ENCODE measurements at regions not wholly inside any gene's neighbourhood (a gene's known extent, or its start where the extent isn't known, plus 50 kb on each side); places are given as distances from the start of the nearest gene placed in this dataset.

DNA sequence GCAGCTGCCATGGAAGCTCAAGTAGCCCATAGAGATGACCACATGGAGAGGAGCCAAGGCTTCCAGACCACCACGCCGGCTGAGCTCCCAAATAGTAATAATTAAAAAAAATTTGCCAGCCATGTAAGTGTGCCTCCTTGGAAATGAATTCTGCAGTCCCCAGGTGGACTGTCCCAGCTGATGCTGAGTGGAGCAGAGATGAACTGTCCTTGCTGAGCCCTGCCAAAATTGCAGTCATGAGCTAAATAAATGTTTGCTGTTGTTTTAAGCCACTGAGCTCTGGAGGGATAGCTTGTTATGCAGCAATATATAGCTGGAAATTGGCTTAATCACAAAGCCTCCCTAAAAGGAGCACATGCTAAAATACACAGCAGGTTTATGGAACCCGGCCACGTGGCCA, 55.6 kb upstream of the SNRPB2 start:
- no peak overlapping the region for H3K4me3 ChIP-seq (ENCODE audit: low read length)
- no peak overlapping the region for H3K9ac ChIP-seq (ENCODE audit: extremely low read depth, low read length, poor library complexity, severe bottlenecking)
- peaks cover 6% of the 10 kb centered on the region for H3K9me3 Mint-ChIP-seq
- H3K27me3 Mint-ChIP-seq (ENCODE audit: insufficient read depth), result no peaks in the 10 kb centered on the region
- no peak overlapping the region for H3K27ac ChIP-seq (ENCODE audit: low read depth, low read length)
- TF ChIP-seq, protein P1, sequence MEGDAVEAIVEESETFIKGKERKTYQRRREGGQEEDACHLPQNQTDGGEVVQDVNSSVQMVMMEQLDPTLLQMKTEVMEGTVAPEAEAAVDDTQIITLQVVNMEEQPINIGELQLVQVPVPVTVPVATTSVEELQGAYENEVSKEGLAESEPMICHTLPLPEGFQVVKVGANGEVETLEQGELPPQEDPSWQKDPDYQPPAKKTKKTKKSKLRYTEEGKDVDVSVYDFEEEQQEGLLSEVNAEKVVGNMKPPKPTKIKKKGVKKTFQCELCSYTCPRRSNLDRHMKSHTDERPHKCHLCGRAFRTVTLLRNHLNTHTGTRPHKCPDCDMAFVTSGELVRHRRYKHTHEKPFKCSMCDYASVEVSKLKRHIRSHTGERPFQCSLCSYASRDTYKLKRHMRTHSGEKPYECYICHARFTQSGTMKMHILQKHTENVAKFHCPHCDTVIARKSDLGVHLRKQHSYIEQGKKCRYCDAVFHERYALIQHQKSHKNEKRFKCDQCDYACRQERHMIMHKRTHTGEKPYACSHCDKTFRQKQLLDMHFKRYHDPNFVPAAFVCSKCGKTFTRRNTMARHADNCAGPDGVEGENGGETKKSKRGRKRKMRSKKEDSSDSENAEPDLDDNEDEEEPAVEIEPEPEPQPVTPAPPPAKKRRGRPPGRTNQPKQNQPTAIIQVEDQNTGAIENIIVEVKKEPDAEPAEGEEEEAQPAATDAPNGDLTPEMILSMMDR (conservative IDR thresholded peaks at IDR 0.05), result no peak
- H3K4me1 ChIP-seq (ENCODE audit: control insufficient read depth, insufficient read depth, low read length), result no peaks in the 10 kb centered on the region
- no peak overlapping the region for H3K27ac Mint-ChIP-seq
- WGBS, 2 experiments (ENCODE audit: insufficient coverage in 1 of 2, insufficient read length in 1 of 2), result 85% methylated on average over 4 of the region's 4 CpGs; no CpG with 5 or more reads in 1 of the 2 experiments
- no peak overlapping the region for H3K4me3 Mint-ChIP-seq
- no peaks in the 10 kb centered on the region for H3K27me3 ChIP-seq (ENCODE audit: control insufficient read depth, insufficient read depth, low read length, poor library complexity, severe bottlenecking)
- peaks cover 5% of the 10 kb centered on the region for H3K4me1 Mint-ChIP-seq
- no peaks in the 10 kb centered on the region for H3K36me3 ChIP-seq (ENCODE audit: control insufficient read depth, insufficient read depth, low read length)
- no peaks in the 10 kb centered on the region for H3K36me3 Mint-ChIP-seq (ENCODE audit: low read depth)
- peaks cover 5% of the 10 kb centered on the region for H3K9me3 ChIP-seq (ENCODE audit: control insufficient read depth, low read length)
- no peak for DNase-seq

- Mint-ChIP-seq H3K27ac (no peak overlapping the region), H3K27me3 (ENCODE audit: insufficient read depth) (no peaks in the 10 kb centered on the region), H3K9me3 (peaks cover 9% of the 10 kb centered on the region), H3K4me3 (no peak overlapping the region), H3K4me1 (no peaks in the 10 kb centered on the region), H3K36me3 (ENCODE audit: low read depth) (no peaks in the 10 kb centered on the region)
- Histone ChIP-seq H3K27ac (ENCODE audit: low read depth, low read length) (no peak overlapping the region), H3K36me3 (ENCODE audit: control insufficient read depth, insufficient read depth, low read length) (no peaks in the 10 kb centered on the region), H3K27me3 (ENCODE audit: control insufficient read depth, insufficient read depth, low read length, poor library complexity, severe bottlenecking) (no peaks in the 10 kb centered on the region), H3K4me1 (ENCODE audit: control insufficient read depth, insufficient read depth, low read length) (no peaks in the 10 kb centered on the region), H3K9ac (ENCODE audit: extremely low read depth, low read length, poor library complexity, severe bottlenecking) (no peak overlapping the region), H3K9me3 (ENCODE audit: control insufficient read depth, low read length) (peaks cover 5% of the 10 kb centered on the region), H3K4me3 (ENCODE audit: low read length) (no peak overlapping the region)
- no peak for DNase-seq
- TF ChIP-seq, protein P1 (conservative IDR thresholded peaks at IDR 0.05), result no peak
- WGBS, 2 experiments (ENCODE audit: insufficient coverage in 1 of 2, insufficient read length in 1 of 2), result 71 to 86% methylated on average over 3 to 4 of the region's 4 CpGs
These were observed 57.5 kb upstream of the SNRPB2 start for GRCh38 chr20:16672299-16672698.

- DNase-seq, result no peak
- no peaks in the 10 kb centered on the region for H3K4me1 Mint-ChIP-seq
- no peaks in the 10 kb centered on the region for H3K36me3 ChIP-seq (ENCODE audit: control insufficient read depth, insufficient read depth, low read length)
- H3K4me3 Mint-ChIP-seq, result no peak overlapping the region
- no peak overlapping the region for H3K4me3 ChIP-seq (ENCODE audit: low read length)
- no peak overlapping the region for H3K27ac ChIP-seq (ENCODE audit: low read depth, low read length)
- 93% methylated on average over 3 to 4 of the region's 4 CpGs for WGBS, 2 experiments (ENCODE audit: insufficient coverage in 1 of 2, insufficient read length in 1 of 2)
- H3K27me3 ChIP-seq (ENCODE audit: control insufficient read depth, insufficient read depth, low read length, poor library complexity, severe bottlenecking), result no peaks in the 10 kb centered on the region
- H3K9me3 ChIP-seq (ENCODE audit: control insufficient read depth, low read length), result peaks cover 3% of the 10 kb centered on the region
- H3K9me3 Mint-ChIP-seq, result peaks cover 8% of the 10 kb centered on the region
- H3K27me3 Mint-ChIP-seq (ENCODE audit: insufficient read depth), result no peaks in the 10 kb centered on the region
- TF ChIP-seq, protein P1 (conservative IDR thresholded peaks at IDR 0.05), result no peak
- H3K4me1 ChIP-seq (ENCODE audit: control insufficient read depth, insufficient read depth, low read length), result no peaks in the 10 kb centered on the region
- H3K9ac ChIP-seq (ENCODE audit: extremely low read depth, low read length, poor library complexity, severe bottlenecking), result no peak overlapping the region
- H3K27ac Mint-ChIP-seq, result no peak overlapping the region
- H3K36me3 Mint-ChIP-seq (ENCODE audit: low read depth), result no peaks in the 10 kb centered on the region
These were observed 58.1 kb upstream of the SNRPB2 start for GRCh38 chr20:16671753-16672152.

All from endodermal cell (in vitro differentiated cells).